HEK293 (cell line): ENCODE measurements at regions not wholly inside any gene's neighbourhood (a gene's known extent, or its start where the extent isn't known, plus 50 kb on each side); places are given as distances from the start of the nearest gene placed in this dataset.

Experiments used
- CTCF ChIA-PET: fragments of 350-600 bp; formaldehyde crosslinking; extraction: SDS; loops from one replicate; lab custom pipeline; 2021; ENCODE audit warnings: antibody characterized with exemption; lab: Yijun Ruan, JAX
- POLR2A ChIA-PET: fragments of 300-600 bp; formaldehyde crosslinking; extraction: SDS; loops from one replicate; lab custom pipeline; 2020; ENCODE audit warnings: antibody characterized with exemption, inconsistent platforms; lab: Yijun Ruan, JAX
- H3K27ac ChIP-seq: fragments of 200-500 bp; sonication (Bioruptor generic); 2 replicates; pipeline ENCODE4 v1.5.1; 2014; ENCODE audit warnings: low read depth, low read length, control low read depth, inconsistent platforms; ENCODE audit errors: extremely low read depth
- H3K36me3 ChIP-seq, 2 experiments: fragments of 200-500 bp in 1 of 2; sonication (Bioruptor generic) in 1 of 2; 1 replicate in 1 of 2; 2 replicates in 1 of 2; pipeline ENCODE4 v1.5.1; 2014 to 2017; ENCODE audit warnings: inconsistent platforms in 2 of 2, low read length in 2 of 2; ENCODE audit not compliant: control insufficient read depth in 2 of 2, insufficient read depth in 1 of 2
- H3K4me1 ChIP-seq: fragments of 200-500 bp; sonication (Bioruptor generic); 2 replicates; pipeline ENCODE4 v1.5.1; 2014; ENCODE audit warnings: mild to moderate bottlenecking, low read length, inconsistent platforms; ENCODE audit not compliant: control insufficient read depth, insufficient read depth
- H3K4me3 ChIP-seq: 2 replicates; pipeline ENCODE4 v1.5.1; 2011; ENCODE audit warnings: low read depth, mild to moderate bottlenecking, control low read depth, low read length, moderate library complexity
- H3K9me3 ChIP-seq: fragments of 200-500 bp; sonication (Bioruptor generic); 2 replicates; pipeline ENCODE4 v1.5.1; 2014; ENCODE audit warnings: low read depth, low read length, inconsistent platforms; ENCODE audit not compliant: control insufficient read depth, insufficient read depth
- ATF2 ChIP-seq: fragments of 450-650 bp; formaldehyde crosslinking; IDR thresholded peaks from 2 replicates; pipeline ENCODE4 v1.5.1; 2016; ENCODE audit warnings: missing biosample characterization, missing genetic modification characterization, low read depth
- EGR2 ChIP-seq: fragments of 450-650 bp; formaldehyde crosslinking; IDR thresholded peaks from 2 replicates; pipeline ENCODE4 v1.5.1; 2016; ENCODE audit warnings: low read depth, missing biosample characterization, missing genetic modification characterization
- KLF10 ChIP-seq: fragments of 450-650 bp; IDR thresholded peaks from 2 replicates; pipeline ENCODE4 v1.5.1; 2018; ENCODE audit warnings: missing biosample characterization, mild to moderate bottlenecking, missing genetic modification characterization
- KLF9 ChIP-seq: fragments of 450-650 bp; formaldehyde crosslinking; IDR thresholded peaks from 2 replicates; pipeline ENCODE4 v1.5.1; 2016; ENCODE audit warnings: missing biosample characterization, missing genetic modification characterization, low read depth
- MEIS1 ChIP-seq: sonication (generic); formaldehyde crosslinking; IDR thresholded peaks from 2 replicates; pipeline ENCODE4 v1.8.1; 2022; ENCODE audit warnings: missing genetic modification reagents, mild to moderate bottlenecking, borderline replicate concordance
- SP3 ChIP-seq: fragments of 450-650 bp; formaldehyde crosslinking; IDR thresholded peaks from 2 replicates; pipeline ENCODE4 v1.5.1; 2016; ENCODE audit warnings: missing biosample characterization, missing genetic modification characterization
- YY2 ChIP-seq: fragments of 450-650 bp; formaldehyde crosslinking; IDR thresholded peaks from 2 replicates; pipeline ENCODE4 v1.5.1; 2016; ENCODE audit warnings: missing biosample characterization, missing genetic modification characterization
- ZBTB7A ChIP-seq: fragments of 450-650 bp; formaldehyde crosslinking; IDR thresholded peaks from 2 replicates; pipeline ENCODE4 v1.5.1; 2016; ENCODE audit warnings: low read depth, missing biosample characterization, missing genetic modification characterization
- ZFP69B ChIP-seq: fragments of 450-650 bp; formaldehyde crosslinking; IDR thresholded peaks from 2 replicates; pipeline ENCODE4 v1.5.1; 2016; ENCODE audit warnings: missing biosample characterization, missing genetic modification characterization
- ZNF10 ChIP-seq: fragments of 450-650 bp; formaldehyde crosslinking; IDR thresholded peaks from 2 replicates; pipeline ENCODE4 v1.5.1; 2017; ENCODE audit warnings: missing biosample characterization, missing genetic modification characterization
- ZNF157 ChIP-seq: fragments of 450-650 bp; formaldehyde crosslinking; IDR thresholded peaks from 2 replicates; pipeline ENCODE4 v1.5.1; 2016; ENCODE audit warnings: missing biosample characterization, missing genetic modification characterization
- ZNF175 ChIP-seq: fragments of 450-650 bp; formaldehyde crosslinking; IDR thresholded peaks from 2 replicates; pipeline ENCODE4 v1.5.1; 2016; ENCODE audit warnings: missing biosample characterization, missing genetic modification characterization
- ZNF184 ChIP-seq: fragments of 450-650 bp; IDR thresholded peaks from 2 replicates; pipeline ENCODE4 v1.5.1; 2018; ENCODE audit warnings: missing biosample characterization, mild to moderate bottlenecking, missing genetic modification characterization
- ZNF211 ChIP-seq: fragments of 450-650 bp; formaldehyde crosslinking; IDR thresholded peaks from 2 replicates; pipeline ENCODE4 v1.5.1; 2016; ENCODE audit warnings: low read depth, missing biosample characterization, missing genetic modification characterization
- ZNF221 ChIP-seq: fragments of 450-650 bp; formaldehyde crosslinking; IDR thresholded peaks from 2 replicates; pipeline ENCODE4 v1.5.1; 2017; ENCODE audit warnings: missing biosample characterization, missing genetic modification characterization, borderline replicate concordance
- ZNF239 ChIP-seq: fragments of 450-650 bp; formaldehyde crosslinking; IDR thresholded peaks from 2 replicates; pipeline ENCODE4 v1.5.1; 2016; ENCODE audit warnings: missing biosample characterization, missing genetic modification characterization
- ZNF24 ChIP-seq: fragments of 450-650 bp; formaldehyde crosslinking; IDR thresholded peaks from 2 replicates; pipeline ENCODE4 v1.5.1; 2016; ENCODE audit warnings: missing biosample characterization, missing genetic modification characterization
- ZNF341 ChIP-seq: fragments of 450-650 bp; formaldehyde crosslinking; IDR thresholded peaks from 2 replicates; pipeline ENCODE4; 2016; ENCODE audit warnings: low read depth, missing biosample characterization, missing genetic modification characterization
- ZNF398 ChIP-seq: fragments of 450-650 bp; formaldehyde crosslinking; IDR thresholded peaks from 2 replicates; pipeline ENCODE4 v1.5.1; 2017; ENCODE audit warnings: missing biosample characterization, missing genetic modification characterization
- ZNF513 ChIP-seq: fragments of 450-650 bp; IDR thresholded peaks from 2 replicates; pipeline ENCODE4 v1.5.1; 2018; ENCODE audit warnings: missing biosample characterization, missing genetic modification characterization
- ZNF580 ChIP-seq: fragments of 450-650 bp; formaldehyde crosslinking; IDR thresholded peaks from 2 replicates; pipeline ENCODE4 v1.5.1; 2016; ENCODE audit warnings: missing biosample characterization, missing genetic modification characterization
- ZNF624 ChIP-seq: fragments of 450-650 bp; formaldehyde crosslinking; IDR thresholded peaks from 2 replicates; pipeline ENCODE4 v1.5.1; 2017; ENCODE audit warnings: missing biosample characterization, missing genetic modification characterization
- ZNF670 ChIP-seq: fragments of 450-650 bp; formaldehyde crosslinking; IDR thresholded peaks from 2 replicates; pipeline ENCODE4 v1.5.1; 2016; ENCODE audit warnings: missing biosample characterization, missing genetic modification characterization, low read depth
- ZNF76 ChIP-seq: fragments of 450-650 bp; formaldehyde crosslinking; IDR thresholded peaks from 2 replicates; pipeline ENCODE4; 2016; ENCODE audit warnings: low read depth, missing biosample characterization, missing genetic modification characterization, borderline replicate concordance
- ZSCAN30 ChIP-seq: fragments of 450-650 bp; IDR thresholded peaks from 2 replicates; pipeline ENCODE4 v1.5.1; 2018; ENCODE audit warnings: missing biosample characterization, mild to moderate bottlenecking, missing genetic modification characterization, moderate library complexity
- ZSCAN5A ChIP-seq: fragments of 450-650 bp; formaldehyde crosslinking; IDR thresholded peaks from 2 replicates; pipeline ENCODE4 v1.5.1; 2016; ENCODE audit warnings: missing biosample characterization, missing genetic modification characterization

- TF ChIP-seq ZNF398 (tag by site-specific recombination): no peak
- no peak for TF ChIP-seq ZNF76
- TF ChIP-seq ZNF624 (tag by site-specific recombination): no peak
- TF ChIP-seq ZNF175: no peak
- TF ChIP-seq ZFP69B: no peak
- no peak for TF ChIP-seq ZNF239 (tag by site-specific recombination)
- TF ChIP-seq ZNF670 (tag by site-specific recombination): no peak
- TF ChIP-seq ZSCAN5A (tag by site-specific recombination): no peak
- TF ChIP-seq ZNF221 (tag by site-specific recombination): no peak
- TF ChIP-seq ZBTB7A: no peak
- no peak for TF ChIP-seq ZNF157 (tag by site-specific recombination)
Observed at GRCh38 chr7:46723003-46723402, 801.9 kb upstream of the IGFBP3 start (continued).

GRCh38 chr7:46720761-46721160, 799.7 kb upstream of the IGFBP3 start:
- TF ChIP-seq ZNF341 (no peak), EGR2 (tag by site-specific recombination) (no peak), KLF10 (tag by site-specific recombination) (no peak)
- Histone ChIP-seq H3K36me3 (no peaks in the 10 kb centered on the region), H3K27ac (no peak overlapping the region), H3K9me3 (no peaks in the 10 kb centered on the region), H3K4me3 (no peak overlapping the region), H3K4me1 (no peaks in the 10 kb centered on the region)
- CTCF ChIA-PET: no interaction called here
- POLR2A ChIA-PET: no interaction called here

GRCh38 chr7:46719616-46720015, 798.5 kb upstream of the IGFBP3 start:
- Histone ChIP-seq H3K4me3 (no peak overlapping the region), H3K4me1 (no peaks in the 10 kb centered on the region), H3K27ac (no peak overlapping the region), H3K9me3 (no peaks in the 10 kb centered on the region), H3K36me3 (no peaks in the 10 kb centered on the region)
- CTCF ChIA-PET: no interaction called here
- TF ChIP-seq ZNF10 (no peak), MEIS1 (CRISPR knock-in tag) (no peak), ZSCAN30 (tag by site-specific recombination) (no peak), YY2 (tag by site-specific recombination) (no peak), ATF2 (no peak), ZNF513 (no peak), KLF9 (tag by site-specific recombination) (no peak), ZNF211 (tag by site-specific recombination) (no peak), ZNF184 (tag by site-specific recombination) (no peak), SP3 (tag by site-specific recombination) (no peak), ZNF580 (tag by site-specific recombination) (no peak), ZNF24 (tag by site-specific recombination) (no peak)
- POLR2A ChIA-PET: no interaction called here
